SH-SY5Y (cell line): ENCODE measurements at regions not wholly inside any gene's neighbourhood (a gene's known extent, or its start where the extent isn't known, plus 50 kb on each side); places are given as distances from the start of the nearest gene placed in this dataset.

Source experiments
- GATA2 ChIP-seq: IDR thresholded peaks from 2 replicates; pipeline ENCODE4 v1.6.1; 2011; ENCODE audit warnings: mild to moderate bottlenecking, low read depth, low read length
- GATA3 ChIP-seq: IDR thresholded peaks from 2 replicates; pipeline ENCODE4 v1.6.1; 2011; ENCODE audit warnings: low read depth, mild to moderate bottlenecking, low read length, moderate library complexity

DNA sequence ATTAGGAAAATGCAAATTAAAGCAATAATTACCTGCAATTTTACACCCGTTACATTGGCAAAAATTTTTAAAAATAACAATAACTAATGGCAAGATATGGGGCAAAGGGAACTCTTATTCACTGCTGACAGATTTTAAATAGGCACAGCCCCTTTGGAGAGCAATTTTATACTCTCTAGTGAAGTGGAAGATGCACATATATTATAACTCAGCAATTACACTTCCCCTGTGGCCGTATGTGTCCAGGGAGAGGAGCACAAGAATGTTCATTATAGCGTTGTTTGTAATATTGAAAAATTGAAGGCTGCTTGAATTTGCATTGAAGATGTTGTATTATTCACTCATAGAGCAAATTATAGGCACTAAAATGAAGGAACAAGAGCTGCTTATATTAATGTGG lies 488.3 kb upstream of the ATXN7L3B start:
- TF ChIP-seq GATA2 (no peak), GATA3 (no peak)

DNA sequence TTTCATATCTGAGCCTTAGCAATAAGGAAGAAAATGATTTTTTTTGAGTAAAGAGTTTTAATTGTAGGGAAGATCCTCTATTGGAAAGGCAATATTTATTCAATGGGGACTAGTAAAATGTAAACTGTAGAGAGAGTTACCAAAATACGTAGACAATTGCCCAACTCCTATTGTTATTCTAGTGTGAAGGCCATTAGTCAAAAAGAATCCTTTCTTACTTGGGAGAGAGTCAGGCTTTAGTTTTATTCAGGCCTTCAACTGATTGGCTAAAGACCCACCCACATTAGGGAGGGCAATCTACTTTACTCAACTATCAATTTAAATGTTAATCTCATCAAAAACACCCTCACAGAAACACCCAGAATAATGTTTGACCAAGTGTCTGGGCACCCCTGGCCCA lies 485.8 kb upstream of the ATXN7L3B start:
- TF ChIP-seq GATA3: no peak

- no peak for TF ChIP-seq GATA3
- TF ChIP-seq GATA2: no peak
Observed at GRCh38 chr12:74066476-74066875, 471.2 kb upstream of the ATXN7L3B start.

GRCh38 chr12:74071182-74071581 lies 466.5 kb upstream of the ATXN7L3B start:
- no peak for TF ChIP-seq GATA3
- TF ChIP-seq GATA2: no peak

- no peak for TF ChIP-seq GATA2
- no peak for TF ChIP-seq GATA3
Observed at GRCh38 chr12:74076918-74077317, 460.7 kb upstream of the ATXN7L3B start.

DNA sequence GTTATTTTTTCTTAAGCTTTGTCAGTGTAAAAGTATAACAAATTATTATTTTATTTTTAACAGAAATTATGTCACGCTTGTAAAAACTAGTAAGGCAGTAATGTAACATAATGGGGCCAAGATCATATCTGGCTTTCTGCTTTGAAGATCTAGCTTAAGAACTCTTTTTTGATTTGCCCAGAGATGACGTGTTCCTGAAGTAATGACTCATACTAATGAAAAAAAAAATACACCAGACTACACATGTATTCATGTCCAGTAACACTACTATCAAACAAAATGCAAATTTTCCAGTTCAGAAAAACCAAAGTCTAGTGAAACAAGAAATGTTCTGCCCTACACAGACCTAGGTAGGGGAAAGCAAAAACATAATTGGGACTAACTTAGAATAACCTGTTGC lies 432.2 kb upstream of the ATXN7L3B start:
- TF ChIP-seq GATA2: no peak
- no peak for TF ChIP-seq GATA3

DNA sequence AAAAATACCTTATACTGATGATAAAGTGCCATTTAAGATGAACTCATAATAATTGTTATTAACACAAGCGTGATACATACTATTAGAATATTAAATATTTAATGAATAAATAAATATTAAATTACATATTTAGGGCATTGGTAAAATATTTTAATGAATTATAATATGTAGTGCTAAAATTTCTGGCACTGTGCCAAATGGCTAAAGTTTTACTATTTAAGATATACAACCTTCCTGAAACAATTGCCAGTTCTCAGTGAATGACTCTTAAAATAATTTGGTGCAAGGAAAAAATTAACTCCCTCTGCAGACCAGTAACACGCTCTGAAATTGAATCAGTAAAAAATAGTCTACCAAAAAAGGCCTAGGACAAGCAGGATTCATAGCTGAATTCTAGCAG lies 428.9 kb upstream of the ATXN7L3B start:
- TF ChIP-seq GATA2: no peak
- no peak for TF ChIP-seq GATA3

DNA sequence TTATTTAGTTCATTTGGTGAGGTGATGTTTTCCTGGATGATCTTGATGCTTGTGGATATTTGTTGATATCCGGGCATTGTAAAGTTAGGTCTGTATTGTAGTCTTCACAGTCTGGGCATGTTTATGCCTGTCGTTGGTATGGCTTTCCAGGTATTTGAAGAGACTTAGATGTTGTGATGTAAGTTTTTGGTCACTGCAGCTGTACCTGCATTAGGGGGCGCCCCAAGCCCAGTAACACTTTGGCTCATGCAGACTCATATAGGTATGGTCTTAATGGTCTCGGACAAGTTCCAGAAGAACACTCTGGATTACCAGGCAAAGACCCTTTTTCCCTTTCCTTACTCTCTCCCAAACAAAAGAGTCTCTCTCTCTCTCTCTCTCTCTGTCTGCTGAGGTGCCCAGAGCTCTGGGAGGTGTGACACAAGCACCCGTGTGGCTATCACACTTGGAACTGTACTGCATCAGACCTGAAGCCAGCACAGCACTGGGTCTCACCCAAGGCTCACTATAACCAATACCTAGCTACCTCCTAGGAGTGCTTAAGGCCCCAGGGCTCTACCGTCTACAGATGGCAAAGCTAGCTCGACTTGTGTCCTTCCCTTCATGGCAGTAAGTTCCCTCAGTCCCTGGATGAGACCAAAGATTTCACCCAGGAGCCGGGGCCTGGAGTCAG lies 425.8 kb upstream of the ATXN7L3B start:
- TF ChIP-seq GATA2 (no peak), GATA3 (no peak)

DNA sequence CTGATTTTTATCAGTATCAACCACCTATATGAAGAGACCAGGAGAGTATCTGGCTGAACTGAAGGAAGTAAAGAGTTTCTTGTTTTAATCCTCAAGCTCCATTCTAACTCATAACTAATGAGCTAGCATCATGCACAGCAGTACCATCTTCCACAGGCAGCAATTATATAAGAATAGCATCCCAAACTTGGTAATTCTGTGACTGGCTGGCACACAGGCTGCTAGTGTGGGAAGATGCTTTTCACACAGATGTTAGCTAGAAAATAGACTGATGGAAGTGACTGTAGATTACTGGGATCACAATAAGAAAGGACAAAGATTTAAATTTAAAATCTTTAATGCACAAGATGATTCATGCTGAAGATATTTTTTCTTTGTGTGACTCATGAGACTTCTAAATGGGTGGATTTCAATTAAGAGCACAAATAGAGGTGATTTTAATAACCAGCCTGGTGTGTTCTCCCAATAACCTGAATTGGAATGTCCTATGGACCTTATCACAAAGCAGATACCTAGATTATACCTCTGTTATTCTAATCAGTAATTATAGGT lies 417.7 kb upstream of the ATXN7L3B start:
- TF ChIP-seq GATA3 (no peak), GATA2 (no peak)

DNA sequence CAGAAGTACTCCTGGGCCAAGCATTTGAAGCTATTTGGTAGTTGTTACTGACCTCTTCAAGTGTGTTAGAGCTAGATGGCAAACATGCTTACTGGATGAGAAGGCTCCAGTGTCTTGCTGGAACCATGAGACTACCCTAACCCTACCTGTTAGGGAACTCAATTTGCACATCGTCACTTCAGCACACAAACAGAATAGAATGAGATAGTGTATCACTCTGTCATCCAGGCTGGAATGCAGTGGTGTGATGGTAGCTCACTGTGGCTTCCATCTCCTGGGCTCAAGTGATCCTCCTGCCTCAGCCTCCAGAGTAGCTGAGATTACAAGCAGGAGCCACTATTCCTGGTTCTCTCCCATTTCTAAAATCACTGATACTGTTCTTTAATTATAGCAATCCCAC lies 417.0 kb upstream of the ATXN7L3B start:
- TF ChIP-seq GATA3 (no peak), GATA2 (no peak)

GRCh38 chr12:74129702-74130101 lies 407.9 kb upstream of the ATXN7L3B start:
- TF ChIP-seq GATA3: no peak
- TF ChIP-seq GATA2: no peak

DNA sequence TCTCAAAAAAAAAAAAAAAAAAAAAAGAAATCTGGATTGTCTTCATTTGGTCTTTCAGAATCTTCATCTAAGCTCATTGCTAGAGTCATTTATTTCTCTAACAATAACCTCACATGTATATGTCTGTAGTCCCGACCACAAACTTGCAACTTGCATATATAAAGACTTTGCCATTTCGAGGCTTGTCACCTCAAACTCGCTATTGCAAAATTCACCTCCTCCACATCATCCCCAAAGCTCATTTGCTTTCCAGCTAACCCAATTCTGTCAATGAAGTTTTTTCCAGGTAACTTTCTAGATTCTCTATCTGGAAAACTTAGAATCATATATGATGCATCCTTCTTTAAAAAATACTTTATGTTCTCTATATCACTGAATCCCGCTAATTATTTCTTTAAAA lies 393.2 kb upstream of the ATXN7L3B start:
- TF ChIP-seq GATA2: no peak
- no peak for TF ChIP-seq GATA3

DNA sequence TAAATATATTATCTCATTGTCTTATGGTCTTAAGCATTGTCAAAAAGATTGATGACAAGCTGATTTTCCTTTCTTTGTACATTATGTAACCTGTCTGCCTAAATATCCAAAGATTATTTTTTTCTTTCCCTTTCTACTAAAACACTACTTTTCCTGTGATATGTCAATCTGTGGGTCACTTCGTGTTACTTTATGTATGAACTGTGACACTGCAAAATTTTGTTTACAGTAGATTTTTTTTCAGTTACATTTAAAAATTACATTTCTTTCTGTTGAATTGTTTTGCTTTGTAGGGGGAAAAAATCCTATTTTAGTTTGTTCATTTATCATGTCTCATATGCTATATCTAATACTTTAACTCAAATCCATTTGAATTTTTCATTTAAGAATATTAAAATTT lies 392.3 kb upstream of the ATXN7L3B start:
- no peak for TF ChIP-seq GATA3
- TF ChIP-seq GATA2: no peak

- TF ChIP-seq GATA2 (no peak), GATA3 (no peak)
Observed at GRCh38 chr12:74148849-74149248, 388.8 kb upstream of the ATXN7L3B start.

- TF ChIP-seq GATA2: no peak
Observed at GRCh38 chr12:74152370-74152769, 385.3 kb upstream of the ATXN7L3B start.

- TF ChIP-seq GATA3 (no peak), GATA2 (no peak)
Observed at GRCh38 chr12:74166096-74166495, 371.5 kb upstream of the ATXN7L3B start.
